OCI-M1 (cell line): ENCODE measurements at regions not wholly inside any gene's neighbourhood (a gene's known extent, or its start where the extent isn't known, plus 50 kb on each side); places are given as distances from the start of the nearest gene placed in this dataset.

Experiments
- DNase-seq: peaks from one replicate; lab custom pipeline; 2025; lab: John Stamatoyannopoulos, UW

DNA sequence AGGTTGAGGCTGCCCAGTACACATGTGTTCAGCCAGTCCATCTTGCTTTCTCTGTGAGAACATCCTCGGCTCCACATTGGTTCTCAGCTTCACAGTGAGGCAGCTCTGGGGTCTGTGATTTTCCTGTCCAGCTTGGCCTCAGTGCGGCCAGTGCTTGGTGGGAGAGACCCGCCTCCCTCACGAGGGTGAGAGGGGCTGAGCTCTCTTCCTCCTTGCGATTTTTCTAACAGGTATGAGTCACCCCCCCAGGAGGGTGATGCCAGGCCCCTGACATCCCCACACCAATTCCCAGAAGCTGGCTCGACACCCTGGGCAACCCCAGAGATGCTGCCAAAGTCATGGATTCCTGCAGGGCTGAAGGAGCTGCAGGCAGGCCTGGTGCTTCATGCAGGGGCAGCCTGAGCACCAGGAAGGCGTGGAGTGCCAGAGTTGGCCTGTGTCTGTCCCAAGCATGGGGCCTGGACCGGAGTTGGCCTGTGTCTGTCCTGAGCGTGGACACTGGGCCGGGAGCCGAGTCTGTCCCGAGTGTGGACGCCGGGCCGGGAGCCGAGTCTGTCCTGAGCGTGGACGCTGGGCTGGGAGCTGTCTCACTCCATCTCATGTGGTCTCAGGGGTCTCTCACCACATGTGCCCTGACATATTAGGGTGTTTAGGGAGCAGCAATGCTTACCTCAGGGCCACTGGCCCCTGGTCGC lies 408.6 kb upstream of the IRX4 start:
- DNase-seq: no peak

GRCh38 chr5:2289380-2289779 lies 406.7 kb upstream of the IRX4 start:
- DNase-seq: no peak

DNA sequence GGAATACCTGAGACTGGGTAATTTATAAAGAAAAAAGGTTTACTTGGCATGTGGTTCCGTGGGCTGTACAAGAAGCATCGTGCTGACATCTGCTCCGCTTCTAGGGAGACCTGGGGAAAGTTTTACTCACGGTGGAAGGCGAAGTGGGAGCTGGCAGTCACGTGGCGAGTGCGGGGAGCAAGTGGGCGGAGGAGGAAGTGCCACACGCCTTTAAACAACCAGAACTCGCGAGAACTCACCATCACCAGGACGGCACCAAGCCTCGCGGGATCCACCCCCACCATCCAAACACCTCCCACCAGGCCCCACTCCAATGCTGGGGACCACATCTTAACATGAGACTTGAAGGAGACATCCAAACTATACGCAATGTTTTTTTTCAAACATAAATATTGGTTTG lies 406.2 kb upstream of the IRX4 start:
- no peak for DNase-seq

GRCh38 chr5:2288466-2288865 lies 405.7 kb upstream of the IRX4 start:
- DNase-seq: no peak

DNA sequence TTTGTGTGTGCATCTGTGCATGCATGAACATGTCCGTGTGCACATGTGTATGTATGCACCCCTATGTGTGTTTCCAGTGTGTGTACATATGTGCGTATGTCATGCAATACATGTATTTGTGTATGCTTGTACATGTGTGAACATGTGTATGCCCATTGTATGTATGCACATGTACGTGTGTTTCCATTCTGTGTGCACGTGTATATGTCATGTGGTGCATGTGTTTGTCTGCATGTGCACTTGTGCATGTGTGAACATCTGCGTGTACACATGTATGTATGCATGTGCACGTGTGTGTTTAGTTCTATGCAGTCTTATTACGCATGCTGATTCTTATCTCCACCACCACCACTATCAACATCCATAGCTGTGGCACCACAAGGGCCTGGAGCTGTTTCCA lies 403.5 kb upstream of the IRX4 start:
- no peak for DNase-seq

DNA sequence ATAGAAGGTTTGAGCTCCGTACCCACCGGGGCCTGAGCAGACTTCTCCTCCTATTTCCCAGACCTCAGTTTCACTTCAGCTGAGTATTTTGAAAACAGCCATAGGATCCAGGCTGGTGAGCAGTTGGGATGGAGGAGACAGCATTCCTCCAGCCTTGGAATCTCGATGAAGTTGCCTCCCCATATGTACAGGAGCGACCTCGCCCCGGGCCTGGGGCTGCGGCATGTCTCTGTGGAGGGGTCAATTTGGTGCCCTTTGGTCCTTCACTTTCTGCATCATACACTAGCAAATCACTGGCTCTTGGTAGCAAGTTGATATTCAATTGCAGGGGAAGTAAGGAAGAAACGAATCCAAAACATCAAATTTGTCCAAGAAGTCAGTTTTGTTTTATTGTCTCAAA lies 402.0 kb upstream of the IRX4 start:
- DNase-seq: no peak

DNA sequence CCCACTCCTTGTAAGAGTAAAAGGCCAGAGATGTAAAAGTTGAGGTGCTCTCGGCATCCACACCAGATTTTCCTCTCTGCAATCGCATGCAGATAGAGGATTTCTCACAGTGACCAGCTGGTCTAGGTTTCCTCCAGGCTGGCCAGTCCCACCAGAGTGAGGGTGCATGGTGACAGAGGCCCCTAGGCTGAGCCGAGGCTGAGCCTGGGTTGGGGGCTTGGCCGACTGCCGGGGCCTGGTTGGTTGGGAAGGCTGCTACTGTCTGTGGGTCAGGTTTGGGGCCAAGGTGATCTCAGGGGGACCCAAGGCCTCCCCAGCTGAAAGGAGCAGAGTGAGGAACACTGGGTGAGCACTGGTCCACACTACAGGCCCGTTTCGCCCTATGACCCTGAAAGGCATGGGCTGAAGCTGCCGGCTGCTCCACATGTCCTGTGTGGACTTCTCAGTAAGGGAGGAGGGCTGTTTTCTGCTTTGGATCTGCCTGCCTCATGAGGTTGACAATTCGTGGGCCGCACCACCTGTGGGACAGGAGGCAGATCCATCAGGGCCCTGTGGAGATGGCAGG lies 400.8 kb upstream of the IRX4 start:
- no peak for DNase-seq

DNA sequence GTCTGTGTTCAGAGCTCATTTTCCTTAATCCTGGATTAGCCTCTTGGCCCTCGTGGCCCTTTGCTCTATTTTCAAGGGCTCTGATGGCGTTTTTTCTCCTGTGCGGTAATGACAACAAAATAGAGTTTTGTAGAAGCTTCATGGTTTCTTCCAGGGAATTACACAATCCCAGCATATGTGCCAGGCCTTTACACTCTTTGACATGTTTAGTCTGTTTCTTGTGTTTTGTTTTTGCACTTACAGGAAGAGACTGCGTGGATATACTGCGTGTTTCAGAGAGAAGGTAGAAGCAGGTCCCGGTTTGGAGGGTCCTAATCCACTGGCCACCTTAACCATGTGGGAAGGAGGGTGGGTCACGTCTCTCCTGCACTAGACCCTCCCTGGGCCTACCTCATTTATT lies 400.2 kb upstream of the IRX4 start:
- DNase-seq: no peak

- no peak for DNase-seq
Observed at GRCh38 chr5:2282034-2282690, 399.4 kb upstream of the IRX4 start.

GRCh38 chr5:2281446-2281845 lies 398.7 kb upstream of the IRX4 start:
- no peak for DNase-seq

DNA sequence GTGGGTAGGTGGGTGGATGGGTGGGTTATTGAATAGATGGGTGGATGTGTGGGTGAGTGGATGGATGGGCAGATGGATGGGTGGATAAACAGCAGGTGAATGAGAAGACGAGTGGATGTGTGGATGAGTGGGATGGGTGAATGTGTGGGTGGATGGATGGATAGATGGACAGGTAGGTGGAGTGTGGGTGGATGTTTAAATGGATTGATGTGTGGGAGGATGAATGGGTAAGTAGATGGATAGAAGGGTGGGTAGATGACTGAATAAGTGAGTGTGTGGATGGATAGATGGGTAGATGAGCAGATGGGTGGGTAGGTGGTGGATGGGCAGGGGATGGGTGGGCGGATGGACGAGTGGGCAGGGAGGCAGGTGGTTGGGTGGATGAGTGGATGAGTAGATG lies 397.6 kb upstream of the IRX4 start:
- DNase-seq: no peak

DNA sequence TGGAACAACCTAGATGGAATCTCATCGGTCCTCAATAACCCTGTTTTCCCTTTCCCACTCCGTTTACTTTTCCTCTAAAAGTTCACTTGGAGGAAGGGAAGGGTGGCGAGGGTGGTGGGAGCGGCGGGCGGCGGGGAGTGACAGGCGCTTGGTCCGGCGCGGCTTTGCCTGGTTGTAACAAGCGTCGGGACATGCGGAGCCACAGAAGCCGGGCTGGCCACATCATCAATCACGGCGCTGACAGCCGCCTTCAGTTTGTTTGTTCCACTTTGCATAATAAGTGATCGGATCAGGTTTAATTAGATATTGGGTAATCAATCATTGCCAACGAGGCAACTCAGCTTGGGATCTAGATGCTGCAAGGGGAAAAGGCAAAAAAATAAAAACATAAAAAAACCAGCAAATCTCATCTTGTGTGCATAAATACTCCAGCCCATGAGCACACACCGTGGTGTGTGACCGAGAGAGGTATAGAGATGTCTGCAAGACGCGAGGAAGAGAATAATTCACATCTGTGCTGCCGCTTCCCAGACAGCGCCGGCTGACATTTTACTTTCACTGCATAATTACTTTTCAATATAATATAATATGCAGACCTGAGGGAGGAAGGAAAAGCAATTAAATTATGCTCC lies 396.2 kb upstream of the IRX4 start:
- DNase-seq: no peak

DNA sequence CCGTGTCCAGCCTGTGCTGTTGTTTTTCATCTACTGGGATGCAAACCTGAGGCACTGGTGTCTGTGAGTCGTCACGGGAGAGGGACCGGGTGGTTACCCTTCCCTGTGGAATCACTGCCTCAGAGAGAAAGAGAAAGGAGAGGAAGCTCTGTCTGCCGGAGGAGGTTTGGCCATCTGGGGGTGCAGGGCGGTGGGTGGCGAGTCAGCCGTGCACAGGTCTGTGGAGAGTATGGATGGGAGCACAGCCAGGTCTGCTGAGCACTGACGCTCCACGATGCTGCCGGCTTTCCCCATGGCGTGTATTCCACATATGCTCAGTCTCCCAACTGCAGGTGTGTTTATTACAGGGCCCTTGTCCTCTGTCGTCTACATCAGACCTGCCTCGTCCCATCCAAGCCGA lies 395.2 kb upstream of the IRX4 start:
- DNase-seq: no peak

- DNase-seq: no peak
Observed at GRCh38 chr5:2276101-2276500, 393.4 kb upstream of the IRX4 start.

- DNase-seq: no peak
Observed at GRCh38 chr5:2272755-2273154, 390.0 kb upstream of the IRX4 start.

- no peak for DNase-seq
Observed at GRCh38 chr5:2272039-2272438, 389.3 kb upstream of the IRX4 start.

GRCh38 chr5:2271316-2271715 lies 388.6 kb upstream of the IRX4 start:
- DNase-seq: no peak

GRCh38 chr5:2270467-2270866 lies 387.7 kb upstream of the IRX4 start:
- no peak for DNase-seq

GRCh38 chr5:2269656-2270055 lies 386.9 kb upstream of the IRX4 start:
- no peak for DNase-seq

- no peak for DNase-seq
Observed at GRCh38 chr5:2267991-2268390, 385.3 kb upstream of the IRX4 start.

- no peak for DNase-seq
Observed at GRCh38 chr5:2266641-2267240, 384.0 kb upstream of the IRX4 start.

DNA sequence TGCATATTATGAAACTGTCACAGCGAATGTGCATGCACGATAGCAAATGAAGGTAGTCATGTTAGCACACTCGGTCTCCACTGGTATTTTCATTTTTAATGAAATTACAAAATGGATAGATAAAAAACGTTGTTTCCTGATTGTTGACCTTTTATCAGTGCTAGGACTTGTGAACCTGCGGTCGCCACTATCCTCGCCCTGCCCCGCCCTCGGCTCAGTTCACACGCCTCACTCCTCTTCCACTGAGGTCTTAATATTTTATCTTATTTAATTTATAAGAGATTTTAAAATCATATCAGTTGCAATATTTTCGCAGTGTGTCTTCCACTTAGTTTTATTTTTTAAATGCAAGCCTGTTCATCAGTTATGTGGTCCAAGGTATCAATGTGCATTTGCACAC lies 382.6 kb upstream of the IRX4 start:
- no peak for DNase-seq

DNA sequence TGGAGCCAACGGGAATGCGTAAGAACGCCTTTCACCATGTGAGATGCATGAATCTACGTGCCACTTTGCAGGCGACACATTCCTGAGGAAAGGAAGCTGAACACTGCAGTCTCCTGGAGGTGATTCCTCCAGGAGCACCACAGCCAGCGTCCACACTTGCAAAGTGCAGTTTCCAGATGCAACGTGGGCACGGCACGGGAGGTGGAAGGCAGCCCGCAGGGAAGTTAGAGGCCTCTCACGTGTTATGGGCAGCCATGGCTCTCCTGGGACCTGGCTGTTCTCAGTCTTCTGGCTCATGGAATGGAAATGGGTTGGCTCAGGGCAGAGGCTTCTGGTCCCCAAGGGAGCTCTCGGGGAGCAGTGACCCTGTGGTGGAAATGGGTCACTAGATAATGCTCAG lies 381.0 kb upstream of the IRX4 start:
- DNase-seq: no peak
